B cell (primary cell): ENCODE measurements at regions not wholly inside any gene's neighbourhood (a gene's known extent, or its start where the extent isn't known, plus 50 kb on each side); places are given as distances from the start of the nearest gene placed in this dataset.

ENCODE experiments used
- ATAC-seq: fragments of 200-7000 bp; cut with Tn5 transposase; one replicate; pipeline ENCODE4 v1.10.0; 2021; ENCODE audit warnings: low read depth, mild to moderate bottlenecking, moderate number of reproducible peaks, moderate library complexity
- CTCF ChIA-PET: fragments of 350-600 bp; sonication (Branson Sonifier 250); formaldehyde crosslinking; loops from one replicate; lab custom pipeline; 2021; ENCODE audit warnings: antibody characterized with exemption, inconsistent platforms; lab: Charles Lee
- POLR2A ChIA-PET: fragments of 350-600 bp; sonication (Branson Sonifier 250); formaldehyde crosslinking; loops from one replicate; lab custom pipeline; 2021; ENCODE audit warnings: antibody characterized with exemption; lab: Charles Lee
- DNase-seq: peaks from one replicate; pipeline ENCODE4 v3.0.0; 2013
- H2AFZ ChIP-seq: 2 replicates; pipeline ENCODE4 v1.6.1; 2012; ENCODE audit warnings: mild to moderate bottlenecking, low read depth, low read length; ENCODE audit not compliant: insufficient read depth, poor library complexity, severe bottlenecking
- H3K27ac ChIP-seq, 2 donors: 1 replicate in 1 of 2; 2 replicates in 1 of 2; pipeline ENCODE4 v1.5.1; 2012 to 2013; ENCODE audit warnings: low read length in 2 of 2, mild to moderate bottlenecking in 2 of 2, moderate library complexity in 1 of 2
- H3K27me3 ChIP-seq, 4 experiments: fragments of 200-600 bp in 1 of 4; sonication (generic) in 1 of 4; replicated peaks in 1 of 4; 1 replicate in 2 of 4; 2 replicates in 2 of 4; pipeline versions ENCODE4 v1.6.1 to v1.7.0; 2013 to 2016; ENCODE audit warnings: low read length in 3 of 4, mild to moderate bottlenecking in 2 of 4, mixed read lengths in 1 of 4, moderate library complexity in 1 of 4; ENCODE audit not compliant: insufficient read depth in 4 of 4, control insufficient read depth in 3 of 4; ENCODE audit errors: control extremely low read depth in 1 of 4
- H3K36me3 ChIP-seq, 2 experiments: replicated peaks in 1 of 2; 1 replicate in 1 of 2; 2 replicates in 1 of 2; pipeline versions ENCODE4 v1.6.1 to v1.7.1; 2013; ENCODE audit warnings: low read length in 1 of 2; ENCODE audit not compliant: insufficient read depth in 2 of 2, control insufficient read depth in 1 of 2; ENCODE audit errors: control extremely low read depth in 1 of 2, extremely low read depth in 1 of 2
- H3K4me1 ChIP-seq, 2 donors: fragments of 200-600 bp in 1 of 2; sonication (generic) in 1 of 2; 1 replicate in 1 of 2; 2 replicates in 1 of 2; pipeline versions ENCODE4 v1.5.1 to v1.6.1; 2013 to 2017; ENCODE audit warnings: low read length in 2 of 2; ENCODE audit not compliant: control insufficient read depth in 2 of 2, insufficient read depth in 2 of 2
- H3K4me2 ChIP-seq: replicated peaks from 2 replicates; pipeline ENCODE3; 2012; ENCODE audit warnings: mild to moderate bottlenecking, low read depth, low read length; ENCODE audit not compliant: poor library complexity, severe bottlenecking
- H3K4me3 ChIP-seq, 5 experiments: fragments of 200-600 bp in 1 of 5; sonication (generic) in 1 of 5; 1 replicate in 3 of 5; 2 replicates in 2 of 5; pipeline versions ENCODE4 v1.5.1 to v1.7.0; 2011 to 2016; ENCODE audit warnings: low read length in 4 of 5, mild to moderate bottlenecking in 4 of 5, low read depth in 2 of 5, control low read depth in 1 of 5, moderate library complexity in 1 of 5; ENCODE audit not compliant: insufficient read depth in 1 of 5; ENCODE audit errors: control extremely low read depth in 1 of 5, extremely low read depth in 1 of 5
- H3K79me2 ChIP-seq: fragments of 200-600 bp; sonication (generic); one replicate; pipeline ENCODE4 v1.6.0; 2016; ENCODE audit warnings: low read length; ENCODE audit not compliant: control insufficient read depth, insufficient read depth
- H3K9ac ChIP-seq: fragments of 200-600 bp; sonication (generic); 2 replicates; pipeline ENCODE4 v1.6.1; 2017; ENCODE audit warnings: mild to moderate bottlenecking, low read length, moderate library complexity
- H3K9me3 ChIP-seq, 3 donors: one replicate each; pipeline versions ENCODE4 v1.6.1 to v1.7.1; 2013; ENCODE audit warnings: low read length in 2 of 3; ENCODE audit not compliant: control insufficient read depth in 2 of 3, insufficient read depth in 1 of 3; ENCODE audit errors: control extremely low read depth in 1 of 3
- H4K20me1 ChIP-seq: 2 replicates; pipeline ENCODE4 v1.6.0; 2012; ENCODE audit warnings: mild to moderate bottlenecking, low read length; ENCODE audit not compliant: insufficient read depth, control insufficient read depth, poor library complexity, severe bottlenecking
- H3K27ac Mint-ChIP-seq: one replicate; pipeline ENCODE4 v1.8.0; 2021; ENCODE audit warnings: mixed read lengths
- H3K27me3 Mint-ChIP-seq: one replicate; pipeline ENCODE4 v1.8.0; 2021; ENCODE audit warnings: mixed read lengths
- H3K4me1 Mint-ChIP-seq: one replicate; pipeline ENCODE4 v1.8.0; 2021; ENCODE audit warnings: mixed read lengths
- H3K4me3 Mint-ChIP-seq: one replicate; pipeline ENCODE4 v1.8.0; 2021; ENCODE audit warnings: mixed read lengths
- H3K9me3 Mint-ChIP-seq: one replicate; pipeline ENCODE4 v1.8.0; 2022; ENCODE audit warnings: mixed read lengths; ENCODE audit not compliant: insufficient read depth
- EZH2 ChIP-seq: IDR thresholded peaks from 2 replicates; pipeline ENCODE4 v1.6.1; 2012; ENCODE audit warnings: borderline replicate concordance, low read depth, mild to moderate bottlenecking, moderate library complexity, low read length; ENCODE audit not compliant: insufficient read depth, poor library complexity, severe bottlenecking
- WGBS: methylation state at CpG from one replicate; pipeline ENCODE4 v1.1.5; 2013; ENCODE audit warnings: missing lambda C conversion rate; ENCODE audit not compliant: insufficient coverage; 5-methylcytosine and 5-hydroxymethylcytosine counted together
- intact Hi-C: fragments of 100-400 bp; cut with micrococcal nuclease; formaldehyde crosslinking; loops from one replicate; pipeline ENCODE4 v1.10.0; 2022
- TF ChIP-seq, protein P1 (sequence below): fragments of 200-600 bp; IDR thresholded peaks from one replicate; pipeline ENCODE4 v1.8.0; 2022; ENCODE audit warnings: antibody characterized with exemption, mild to moderate bottlenecking

DNA sequence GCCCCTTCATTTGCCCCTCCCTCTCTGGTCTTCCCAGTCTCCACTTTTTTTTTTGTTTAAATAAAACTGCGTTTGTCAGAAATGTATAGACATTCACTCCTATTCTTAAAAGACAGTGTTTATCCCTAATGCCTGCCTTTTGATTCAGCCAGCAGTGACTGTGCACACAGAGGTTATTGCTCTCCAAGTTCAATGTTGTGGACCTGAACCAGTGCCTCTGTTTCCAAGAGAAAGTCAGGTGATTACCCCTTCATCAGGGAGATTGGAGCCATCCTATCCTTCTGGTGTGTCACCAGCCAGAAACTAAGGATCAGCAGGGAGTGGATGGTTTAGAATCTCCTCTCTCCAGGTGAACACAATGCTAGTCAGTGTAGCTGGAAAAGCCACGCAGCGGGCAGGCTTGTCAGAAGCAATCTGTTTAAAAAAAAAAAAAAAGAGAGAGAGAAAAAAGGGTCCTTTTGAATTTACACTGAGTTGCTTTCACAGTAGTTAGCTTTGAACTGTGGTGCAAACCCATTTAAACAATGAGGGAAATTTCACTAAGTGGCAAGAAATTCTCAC, 167.5 kb upstream of the DMRT1 start:
- H3K27ac ChIP-seq = no peak overlapping the region
- no peak overlapping the region for H3K9ac ChIP-seq
- H3K36me3 ChIP-seq = no peaks in the 10 kb centered on the region
- peaks cover 8% of the 10 kb centered on the region in 2 donors for H3K4me1 ChIP-seq
- H3K79me2 ChIP-seq = no peaks in the 10 kb centered on the region
- H3K4me3 ChIP-seq = no peak overlapping the region
- peaks cover 15% of the 10 kb centered on the region for H3K4me1 Mint-ChIP-seq
- H3K27me3 ChIP-seq = no peaks in the 10 kb centered on the region
- H3K4me3 Mint-ChIP-seq = no peak overlapping the region
- DNase-seq (no peak), ATAC-seq (no peak)
- CTCF ChIA-PET = no interaction called here
- peaks cover 8% of the 10 kb centered on the region for H3K9me3 Mint-ChIP-seq
- no peaks in the 10 kb centered on the region for H4K20me1 ChIP-seq
- no peak overlapping the region for H3K4me2 ChIP-seq
- H2AFZ ChIP-seq = no peak overlapping the region
- POLR2A ChIA-PET = no interaction called here
- peaks cover 0 to 6% (median 5%) of the 10 kb centered on the region in 3 donors for H3K9me3 ChIP-seq
- H3K27me3 Mint-ChIP-seq = peaks cover 4% of the 10 kb centered on the region
- no peak overlapping the region for H3K27ac Mint-ChIP-seq
- TF ChIP-seq, protein P1, sequence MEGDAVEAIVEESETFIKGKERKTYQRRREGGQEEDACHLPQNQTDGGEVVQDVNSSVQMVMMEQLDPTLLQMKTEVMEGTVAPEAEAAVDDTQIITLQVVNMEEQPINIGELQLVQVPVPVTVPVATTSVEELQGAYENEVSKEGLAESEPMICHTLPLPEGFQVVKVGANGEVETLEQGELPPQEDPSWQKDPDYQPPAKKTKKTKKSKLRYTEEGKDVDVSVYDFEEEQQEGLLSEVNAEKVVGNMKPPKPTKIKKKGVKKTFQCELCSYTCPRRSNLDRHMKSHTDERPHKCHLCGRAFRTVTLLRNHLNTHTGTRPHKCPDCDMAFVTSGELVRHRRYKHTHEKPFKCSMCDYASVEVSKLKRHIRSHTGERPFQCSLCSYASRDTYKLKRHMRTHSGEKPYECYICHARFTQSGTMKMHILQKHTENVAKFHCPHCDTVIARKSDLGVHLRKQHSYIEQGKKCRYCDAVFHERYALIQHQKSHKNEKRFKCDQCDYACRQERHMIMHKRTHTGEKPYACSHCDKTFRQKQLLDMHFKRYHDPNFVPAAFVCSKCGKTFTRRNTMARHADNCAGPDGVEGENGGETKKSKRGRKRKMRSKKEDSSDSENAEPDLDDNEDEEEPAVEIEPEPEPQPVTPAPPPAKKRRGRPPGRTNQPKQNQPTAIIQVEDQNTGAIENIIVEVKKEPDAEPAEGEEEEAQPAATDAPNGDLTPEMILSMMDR = no peak
- TF ChIP-seq EZH2 = no peak
- intact Hi-C loops = no loop called here
- 100% methylated on average over 1 of the region's 3 CpGs for WGBS

DNA sequence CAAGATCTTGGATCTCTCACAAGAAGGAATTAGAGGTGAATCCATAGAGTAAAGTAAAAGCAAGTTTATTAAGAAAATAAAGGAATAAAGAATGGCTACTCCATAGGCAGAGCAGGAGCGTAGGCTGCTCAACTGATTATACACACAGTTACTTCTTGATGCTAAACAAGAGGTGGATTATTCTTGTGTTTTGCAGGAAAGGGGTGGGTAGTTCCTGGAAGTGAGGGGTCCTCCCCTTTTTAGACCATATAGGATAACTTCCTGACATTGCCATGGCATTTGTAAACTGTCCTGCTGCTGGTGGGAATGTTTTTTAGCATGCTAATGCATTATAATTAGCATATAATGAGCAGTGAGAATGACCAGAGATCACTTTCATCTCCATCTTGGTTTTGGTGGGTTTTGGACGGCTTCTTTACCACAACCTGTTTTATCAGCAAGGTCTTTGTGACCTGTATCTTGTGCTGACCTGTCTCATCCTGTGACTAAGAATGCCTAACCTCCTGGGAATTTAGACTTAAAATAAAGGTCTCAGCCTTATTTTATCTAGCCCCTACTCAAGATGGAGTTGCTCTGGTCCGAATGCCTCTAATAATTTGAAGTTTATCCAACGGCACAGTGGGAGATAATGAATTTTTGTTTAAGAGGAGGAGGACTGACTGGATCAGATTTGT, 165.7 kb upstream of the DMRT1 start:
- no peak overlapping the region for H3K4me3 Mint-ChIP-seq

More for the DNA sequence above, 165.7 kb upstream of the DMRT1 start:
- Histone ChIP-seq H4K20me1 (no peaks in the 10 kb centered on the region), H3K9me3 (no peaks in the 10 kb centered on the region), H3K4me1 (peaks cover 8% of the 10 kb centered on the region in 2 donors), H3K27ac (no peak overlapping the region), H3K4me2 (no peak overlapping the region), H3K36me3 (no peaks in the 10 kb centered on the region), H3K79me2 (no peaks in the 10 kb centered on the region), H2AFZ (no peak overlapping the region), H3K9ac (no peak overlapping the region), H3K4me3 (no peak overlapping the region), H3K27me3 (no peaks in the 10 kb centered on the region)
- ATAC-seq (no peak), DNase-seq (no peak)
- intact Hi-C loops = no loop called here
- POLR2A ChIA-PET = no interaction called here
- peaks cover 4% of the 10 kb centered on the region for H3K27me3 Mint-ChIP-seq
- no peaks in the 10 kb centered on the region for H3K9me3 Mint-ChIP-seq
- H3K27ac Mint-ChIP-seq = no peak overlapping the region
- TF ChIP-seq EZH2 = no peak
- TF ChIP-seq, protein P1 = no peak
- 83% methylated on average over 2 of the region's 4 CpGs for WGBS
- H3K4me1 Mint-ChIP-seq = peaks cover 15% of the 10 kb centered on the region
- CTCF ChIA-PET = no interaction called here
